NCI-H446 (cell line): ENCODE measurements at regions not wholly inside any gene's neighbourhood (a gene's known extent, or its start where the extent isn't known, plus 50 kb on each side); places are given as distances from the start of the nearest gene placed in this dataset.
A peak's percentile ranks its signal among the peaks of the same experiment; 100 is the strongest.

Experiments used
- DNase-seq, 2 experiments: peaks; one replicate each; lab custom pipeline; 2025; lab: John Stamatoyannopoulos, UW

DNA sequence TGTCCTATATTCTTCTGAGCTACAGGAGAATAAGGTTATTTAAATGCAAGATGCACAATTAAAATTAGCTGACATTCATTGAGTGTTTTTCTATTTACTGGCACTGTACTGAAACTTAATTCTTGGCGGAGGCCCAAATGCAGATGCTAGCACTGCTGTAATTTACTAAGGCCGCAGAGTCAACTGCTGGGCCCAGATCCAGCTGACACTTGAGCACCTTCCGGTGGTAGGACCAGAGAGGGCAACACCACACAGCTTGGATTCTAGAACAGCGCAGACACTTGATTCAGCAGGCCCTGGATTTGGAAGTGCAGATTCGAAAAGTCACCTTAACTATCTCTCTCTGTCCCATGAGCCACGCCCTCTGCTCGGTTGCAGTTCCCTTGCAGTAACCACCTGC lies 228.6 kb upstream of the TMEM72 start:
- DNase-seq, result peak in 1 of 2 experiments; percentile 4

DNA sequence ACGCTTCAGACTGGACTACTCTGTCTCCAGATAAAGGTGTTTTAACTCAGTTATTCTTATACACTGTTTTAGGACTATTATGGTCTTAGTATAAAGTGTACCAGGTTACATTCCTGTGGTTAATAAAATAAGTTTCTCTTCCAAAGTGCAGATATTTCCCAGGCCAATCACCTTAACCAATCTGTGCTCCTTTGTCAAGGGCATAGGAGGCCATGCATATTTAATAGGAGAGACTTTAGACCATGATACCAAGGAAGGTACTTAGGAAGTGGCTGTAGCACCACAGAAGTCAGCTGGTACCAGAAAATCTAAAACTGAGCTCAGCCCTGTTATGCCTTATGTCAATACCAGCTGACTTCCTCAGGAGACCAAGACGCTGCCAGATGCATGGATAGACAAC lies 226.5 kb upstream of the TMEM72 start:
- no peak for DNase-seq

- no peak for DNase-seq
Observed at GRCh38 chr10:44685220-44685619, 225.9 kb upstream of the TMEM72 start.

- DNase-seq, result no peak
Observed at GRCh38 chr10:44685747-44686146, 225.4 kb upstream of the TMEM72 start.

- no peak for DNase-seq
Observed at GRCh38 chr10:44689368-44689767, 221.8 kb upstream of the TMEM72 start.

DNA sequence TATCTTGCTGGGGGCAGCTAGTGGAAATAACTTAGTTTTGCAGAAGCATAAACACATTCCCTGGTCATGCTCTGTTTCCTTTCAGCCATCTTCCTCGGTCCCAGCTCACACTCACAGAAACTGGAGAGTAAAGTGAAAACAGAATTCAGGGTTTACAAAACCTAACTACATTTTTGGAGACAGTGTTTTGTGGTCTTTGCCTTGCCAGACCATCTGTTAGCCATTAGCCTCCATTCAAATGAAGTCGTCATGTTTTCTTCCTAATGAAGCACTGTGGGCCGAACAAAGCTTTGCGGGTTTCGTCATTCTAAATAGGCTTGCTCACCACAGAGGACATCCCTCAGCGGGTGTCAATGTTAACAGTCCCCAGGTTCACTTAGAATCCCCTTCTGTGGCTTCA lies 214.6 kb upstream of the TMEM72 start:
- peak; percentile 1 to 13 for DNase-seq

DNA sequence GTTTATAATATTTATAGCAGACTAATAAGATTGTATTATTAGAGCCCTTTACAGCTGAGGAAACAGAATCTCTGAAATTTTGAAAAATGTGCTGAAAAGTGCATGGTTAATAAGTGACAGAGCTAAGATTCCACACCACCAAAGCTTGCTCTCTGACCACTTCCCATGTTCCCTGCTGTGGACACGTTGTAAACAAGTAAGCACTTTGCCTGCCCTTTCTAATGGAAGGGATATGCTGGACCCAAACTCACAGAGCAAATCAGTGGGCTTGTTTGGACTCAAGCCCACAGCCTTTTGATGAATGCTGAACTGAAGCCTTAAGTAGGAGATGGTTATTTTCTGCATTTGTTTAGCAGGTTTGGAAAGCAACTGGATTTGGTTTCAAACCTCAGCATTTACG lies 214.0 kb upstream of the TMEM72 start:
- DNase-seq, result no peak

GRCh38 chr10:44702531-44702930 lies 208.6 kb upstream of the TMEM72 start:
- no peak for DNase-seq

DNA sequence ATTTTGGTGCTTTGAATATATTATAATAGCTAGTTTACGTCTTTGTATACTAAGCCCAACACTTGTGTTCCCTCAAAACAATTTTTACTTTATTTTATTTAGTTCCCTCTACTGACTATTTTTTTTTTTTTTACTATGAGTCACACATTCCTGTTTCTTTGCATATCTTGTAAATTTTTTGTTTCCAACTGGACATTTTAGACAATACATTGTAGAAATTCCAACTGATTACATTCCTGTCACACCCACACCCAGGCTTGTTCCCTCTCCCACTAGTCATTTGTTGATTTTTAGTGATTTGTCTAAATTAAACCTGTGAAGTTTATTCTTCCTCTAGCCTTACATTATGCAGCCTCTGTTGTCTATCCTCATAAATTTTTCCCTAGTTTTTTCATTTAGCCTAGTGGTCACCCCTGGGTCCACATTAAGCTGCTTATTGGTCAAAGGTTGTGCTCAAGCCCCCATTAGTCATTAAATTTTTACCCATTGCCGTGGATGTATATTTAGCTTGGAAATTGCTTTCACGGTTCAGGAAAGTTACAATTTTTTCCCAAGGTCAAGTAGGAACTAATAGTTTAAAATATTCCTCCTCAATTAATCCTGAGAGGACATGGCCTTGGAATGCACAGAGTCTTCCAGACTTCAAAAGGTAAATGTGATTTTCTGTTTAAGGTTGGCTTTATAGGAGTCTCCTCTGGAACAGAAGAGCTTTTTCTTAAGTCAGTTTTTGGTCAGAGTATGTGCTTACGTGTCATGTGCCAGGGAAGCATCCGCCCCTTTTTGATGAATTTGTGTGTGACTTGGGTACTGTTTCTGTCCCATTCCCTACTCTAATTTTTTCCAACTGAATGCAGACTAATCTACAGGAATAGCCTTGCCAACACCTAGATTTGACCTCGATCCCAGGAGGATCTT lies 207.6 kb upstream of the TMEM72 start:
- DNase-seq, result no peak

GRCh38 chr10:44704616-44705015 lies 206.5 kb upstream of the TMEM72 start:
- DNase-seq, result no peak

DNA sequence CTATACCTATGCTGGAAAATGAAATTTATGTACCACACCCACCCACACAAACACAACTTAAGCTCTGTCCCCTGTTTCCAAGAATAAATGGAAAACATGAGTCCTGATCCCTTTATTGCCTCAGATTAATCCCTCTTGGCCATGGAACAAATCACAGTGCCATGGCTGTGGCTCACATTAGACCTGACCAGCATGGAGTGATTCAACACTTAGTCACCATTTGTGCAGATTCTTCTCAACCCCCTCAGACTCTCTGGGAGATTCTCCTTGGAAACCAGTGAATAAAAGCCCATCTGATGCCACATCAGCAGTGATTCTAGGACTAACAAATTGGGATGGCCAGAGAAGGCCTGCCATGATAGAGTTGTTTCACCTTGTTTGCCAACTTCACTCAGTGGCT lies 204.4 kb upstream of the TMEM72 start:
- DNase-seq, result no peak

DNA sequence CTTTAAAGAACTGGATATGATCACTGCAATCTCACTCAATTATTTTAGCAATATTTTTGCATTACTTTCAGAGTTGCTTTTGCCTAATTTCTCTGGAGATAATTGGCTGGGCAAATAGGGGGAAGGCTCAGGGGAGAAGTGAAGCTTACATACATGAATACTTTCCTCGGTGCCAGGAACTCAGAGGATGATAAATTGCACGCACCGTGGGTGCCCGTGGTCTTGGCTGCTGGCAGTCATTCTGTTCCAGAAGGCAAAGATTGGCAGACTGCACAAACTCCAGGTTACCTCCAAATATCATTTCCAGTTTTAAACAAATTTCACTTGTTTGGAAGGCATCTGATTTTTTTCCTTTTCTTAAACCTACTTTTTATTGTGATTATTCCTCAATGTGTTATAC lies 197.8 kb upstream of the TMEM72 start:
- peak; percentile 33 to 83 for DNase-seq

GRCh38 chr10:44714451-44714850 lies 196.7 kb upstream of the TMEM72 start:
- no peak for DNase-seq

GRCh38 chr10:44715136-44715535 lies 196.0 kb upstream of the TMEM72 start:
- no peak for DNase-seq

GRCh38 chr10:44716470-44717015 lies 194.6 kb upstream of the TMEM72 start:
- no peak for DNase-seq

DNA sequence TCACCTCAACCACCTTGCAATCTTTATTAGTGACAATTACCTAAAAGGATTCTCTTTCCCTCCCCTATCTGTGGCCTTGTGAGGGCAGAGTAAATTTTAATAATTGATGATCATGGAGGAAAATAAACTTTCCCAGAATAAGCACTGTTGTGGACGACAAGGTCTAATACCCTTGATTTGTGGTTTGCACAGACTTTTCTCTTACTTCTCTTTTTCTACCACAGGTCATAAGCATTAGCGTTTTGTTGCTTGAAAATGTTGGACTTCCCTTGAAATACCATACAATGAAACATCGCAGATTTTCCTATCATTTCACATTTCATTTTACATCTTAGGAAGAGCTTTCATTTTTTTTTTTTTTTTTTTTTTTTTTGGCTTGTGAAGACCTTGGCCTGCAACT lies 188.1 kb upstream of the TMEM72 start:
- DNase-seq, result no peak

GRCh38 chr10:44723619-44724325 lies 187.4 kb upstream of the TMEM72 start:
- no peak for DNase-seq

GRCh38 chr10:44724415-44725174 lies 186.5 kb upstream of the TMEM72 start:
- no peak for DNase-seq

DNA sequence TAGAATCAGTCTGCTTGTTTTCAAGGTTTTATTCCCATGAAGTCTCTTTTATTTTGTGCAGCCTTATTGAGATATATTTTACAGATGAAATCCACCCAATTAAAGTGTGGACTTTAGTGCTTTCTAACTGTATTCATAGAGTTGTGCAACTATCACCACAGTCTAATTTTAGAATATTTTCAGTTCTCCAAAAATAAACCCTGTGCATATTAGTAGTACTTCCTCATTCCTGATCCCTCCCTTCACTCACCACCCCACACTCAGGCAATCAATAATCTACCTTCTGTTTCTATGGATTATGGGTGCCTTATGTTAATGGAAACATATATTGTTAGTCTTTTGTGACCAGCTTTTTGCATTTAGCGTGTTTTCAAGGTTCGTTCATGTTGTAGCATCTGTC lies 185.7 kb upstream of the TMEM72 start:
- DNase-seq, result no peak

DNA sequence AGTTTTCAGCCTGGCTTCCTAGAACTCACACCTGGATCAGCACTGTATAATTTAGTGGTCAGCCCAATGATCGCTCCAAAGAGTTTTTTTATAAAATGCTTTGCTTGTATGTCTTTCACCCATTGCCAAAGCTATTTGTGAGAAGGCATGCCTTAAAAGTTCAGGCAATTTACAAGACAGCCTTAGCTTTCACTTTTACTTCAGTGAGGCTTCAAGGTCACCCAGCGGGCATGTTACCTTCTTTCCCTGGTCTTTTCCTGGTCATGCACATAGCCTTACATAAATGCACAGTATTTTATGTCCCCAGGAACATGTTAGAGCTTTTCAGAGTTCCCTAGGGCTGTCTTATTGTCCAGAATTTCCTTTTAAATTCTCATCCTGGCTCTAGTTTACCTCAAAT lies 179.9 kb upstream of the TMEM72 start:
- no peak for DNase-seq

GRCh38 chr10:44733501-44734488 lies 177.3 kb upstream of the TMEM72 start:
- DNase-seq, result no peak
